ENCODE measurements at regions not wholly inside any gene's neighbourhood (a gene's known extent, or its start where the extent isn't known, plus 50 kb on each side); places are given as distances from the start of the nearest gene placed in this dataset.
"Not testable (repeated sequence)": the region's sequence is repeated elsewhere in the genome, so short reads cannot be mapped to it uniquely, and the experiment has no call there.

GRCh38 chrX:122219735-122220134 is 964.3 kb upstream of the GRIA3 start:
- no peak overlapping the region for H3K4me2 ChIP-seq (ENCODE audit: low read length)
- no peak overlapping the region for H3K9ac ChIP-seq (ENCODE audit: low read length)
- no peaks in the 10 kb centered on the region for H3K79me2 ChIP-seq (ENCODE audit: low read length)
- no peaks in the 10 kb centered on the region for H3K9me3 ChIP-seq (ENCODE audit: insufficient read depth, low read length)
- no peaks in the 10 kb centered on the region for H3K36me3 ChIP-seq (replicated peaks; ENCODE audit: low read depth, low read length)
- H4K20me1 ChIP-seq (ENCODE audit: insufficient read depth, low read length): no peaks in the 10 kb centered on the region
- H3K4me3 ChIP-seq (ENCODE audit: low read length): no peak overlapping the region
- no peaks in the 10 kb centered on the region for H3K4me1 ChIP-seq (ENCODE audit: low read length)
- TF ChIP-seq CTCF (IDR thresholded peaks at IDR 0.05; ENCODE audit: low read depth, low read length) (no peak), EZH2phosphoT487 (IDR thresholded peaks at IDR 0.05; ENCODE audit: low read depth) (no peak)
- no peak overlapping the region for H3K27ac ChIP-seq (ENCODE audit: low read length)
- H2AFZ ChIP-seq (ENCODE audit: low read depth, low read length): no peak overlapping the region
- no peaks in the 10 kb centered on the region for H3K27me3 ChIP-seq (ENCODE audit: low read depth, low read length)

GRCh38 chrX:122220644-122221373 is 963.3 kb upstream of the GRIA3 start:
- Histone ChIP-seq H2AFZ (ENCODE audit: low read depth, low read length) (no peak overlapping the region), H3K79me2 (ENCODE audit: low read length) (no peaks in the 10 kb centered on the region), H3K9ac (ENCODE audit: low read length) (no peak overlapping the region), H3K4me1 (ENCODE audit: low read length) (no peaks in the 10 kb centered on the region), H3K4me3 (ENCODE audit: low read length) (no peak overlapping the region), H3K27ac (ENCODE audit: low read length) (no peak overlapping the region), H3K4me2 (ENCODE audit: low read length) (no peak overlapping the region), H3K36me3 (replicated peaks; ENCODE audit: low read depth, low read length) (no peaks in the 10 kb centered on the region), H4K20me1 (ENCODE audit: insufficient read depth, low read length) (no peaks in the 10 kb centered on the region), H3K27me3 (ENCODE audit: low read depth, low read length) (no peaks in the 10 kb centered on the region), H3K9me3 (ENCODE audit: insufficient read depth, low read length) (no peaks in the 10 kb centered on the region)
- no peak for TF ChIP-seq EZH2phosphoT487 (IDR thresholded peaks at IDR 0.05; ENCODE audit: low read depth)
- TF ChIP-seq CTCF (IDR thresholded peaks at IDR 0.05; ENCODE audit: low read depth, low read length): no peak

GRCh38 chrX:122221810-122222209 is 962.3 kb upstream of the GRIA3 start:
- not testable (repeated sequence) for H2AFZ ChIP-seq (ENCODE audit: low read depth, low read length); H3K27me3 ChIP-seq (ENCODE audit: low read depth, low read length); H4K20me1 ChIP-seq (ENCODE audit: insufficient read depth, low read length); H3K4me2 ChIP-seq (ENCODE audit: low read length); H3K9ac ChIP-seq (ENCODE audit: low read length); H3K9me3 ChIP-seq (ENCODE audit: insufficient read depth, low read length); H3K27ac ChIP-seq (ENCODE audit: low read length); H3K4me1 ChIP-seq (ENCODE audit: low read length); H3K79me2 ChIP-seq (ENCODE audit: low read length); H3K4me3 ChIP-seq (ENCODE audit: low read length); H3K36me3 ChIP-seq (replicated peaks; ENCODE audit: low read depth, low read length)

- H3K9me3 ChIP-seq (ENCODE audit: insufficient read depth, low read length); H3K4me2 ChIP-seq (ENCODE audit: low read length); H3K79me2 ChIP-seq (ENCODE audit: low read length); H3K9ac ChIP-seq (ENCODE audit: low read length); H2AFZ ChIP-seq (ENCODE audit: low read depth, low read length); H4K20me1 ChIP-seq (ENCODE audit: insufficient read depth, low read length); H3K27ac ChIP-seq (ENCODE audit: low read length); H3K4me1 ChIP-seq (ENCODE audit: low read length); H3K27me3 ChIP-seq (ENCODE audit: low read depth, low read length); H3K4me3 ChIP-seq (ENCODE audit: low read length); H3K36me3 ChIP-seq (replicated peaks; ENCODE audit: low read depth, low read length): not testable (repeated sequence)
Observed at GRCh38 chrX:122224137-122224536, 959.9 kb upstream of the GRIA3 start.

- Histone ChIP-seq H3K4me1 (ENCODE audit: low read length) (no peaks in the 10 kb centered on the region), H3K9me3 (ENCODE audit: insufficient read depth, low read length) (no peaks in the 10 kb centered on the region), H4K20me1 (ENCODE audit: insufficient read depth, low read length) (no peaks in the 10 kb centered on the region), H3K36me3 (replicated peaks; ENCODE audit: low read depth, low read length) (no peaks in the 10 kb centered on the region), H3K4me2 (ENCODE audit: low read length) (no peak overlapping the region), H3K9ac (ENCODE audit: low read length) (no peak overlapping the region), H3K27me3 (ENCODE audit: low read depth, low read length) (no peaks in the 10 kb centered on the region), H3K27ac (ENCODE audit: low read length) (no peak overlapping the region), H3K79me2 (ENCODE audit: low read length) (no peaks in the 10 kb centered on the region), H2AFZ (ENCODE audit: low read depth, low read length) (no peak overlapping the region), H3K4me3 (ENCODE audit: low read length) (no peak overlapping the region)
- no peak for TF ChIP-seq EZH2phosphoT487 (IDR thresholded peaks at IDR 0.05; ENCODE audit: low read depth)
- TF ChIP-seq CTCF (IDR thresholded peaks at IDR 0.05; ENCODE audit: low read depth, low read length): no peak
Observed at GRCh38 chrX:122238801-122239200, 945.3 kb upstream of the GRIA3 start.
